Activated CD4-positive, alpha-beta memory T cell treated with anti-CD3 and anti-CD28 coated beads for 36 hours (primary cell): ENCODE measurements at regions not wholly inside any gene's neighbourhood (a gene's known extent, or its start where the extent isn't known, plus 50 kb on each side); places are given as distances from the start of the nearest gene placed in this dataset.

Source experiments
- CTCF ChIA-PET: fragments of 350-600 bp; sonication (Branson Sonifier 250); formaldehyde crosslinking; loops from one replicate; lab custom pipeline; 2021; ENCODE audit warnings: antibody characterized with exemption, inconsistent platforms; lab: Charles Lee
- POLR2A ChIA-PET: fragments of 350-600 bp; sonication (Branson Sonifier 250); formaldehyde crosslinking; loops from one replicate; lab custom pipeline; 2021; ENCODE audit warnings: antibody characterized with exemption; lab: Charles Lee
- DNase-seq: peaks from one replicate; pipeline ENCODE4 v3.0.0-alpha.2; 2020
- H3K27ac Mint-ChIP-seq: one replicate; pipeline ENCODE4 v1.8.0; 2021; ENCODE audit warnings: mixed read lengths
- H3K27me3 Mint-ChIP-seq: one replicate; pipeline ENCODE4 v1.8.0; 2021; ENCODE audit warnings: mixed read lengths
- H3K36me3 Mint-ChIP-seq: one replicate; pipeline ENCODE4 v1.8.0; 2021; ENCODE audit warnings: mixed read lengths
- H3K4me1 Mint-ChIP-seq: one replicate; pipeline ENCODE4 v1.8.0; 2021; ENCODE audit warnings: low read depth, mixed read lengths
- H3K4me3 Mint-ChIP-seq: one replicate; pipeline ENCODE4 v1.8.0; 2021; ENCODE audit warnings: mild to moderate bottlenecking, mixed read lengths
- H3K9me3 Mint-ChIP-seq: one replicate; pipeline ENCODE4 v1.8.0; 2021; ENCODE audit warnings: mixed read lengths
- intact Hi-C: fragments of 100-400 bp; cut with micrococcal nuclease; formaldehyde crosslinking; loops from one replicate; pipeline ENCODE4 v1.15.1; 2023

DNA sequence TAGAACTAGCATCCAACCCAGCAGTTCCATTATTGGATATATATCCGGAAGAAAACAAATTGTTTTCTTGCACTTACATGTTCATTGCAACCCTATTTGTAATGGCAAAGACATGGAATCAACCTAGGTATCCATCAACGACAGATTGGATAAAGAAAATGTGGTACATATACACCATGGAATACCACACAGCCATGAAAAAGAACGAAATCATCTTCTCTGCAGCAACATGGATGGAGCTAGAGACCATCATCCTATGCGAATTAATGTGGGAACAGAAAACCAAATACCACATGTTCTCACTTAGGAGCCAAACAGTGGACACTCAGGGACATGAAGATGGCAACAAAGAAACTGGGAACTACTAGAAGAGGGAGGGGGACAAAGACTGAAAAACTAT is 352.7 kb downstream of the CDH2 start:
- ChIA-PET CTCF (no interaction called here), POLR2A (no interaction called here)
- no peaks in the 10 kb centered on the region for H3K27me3 Mint-ChIP-seq
- no peak overlapping the region for H3K4me3 Mint-ChIP-seq
- intact Hi-C loops, result no loop called here
- H3K36me3 Mint-ChIP-seq, result no peaks in the 10 kb centered on the region
- no peak overlapping the region for H3K27ac Mint-ChIP-seq
- DNase-seq, result no peak
- no peaks in the 10 kb centered on the region for H3K4me1 Mint-ChIP-seq
- peaks cover 15% of the 10 kb centered on the region for H3K9me3 Mint-ChIP-seq

DNA sequence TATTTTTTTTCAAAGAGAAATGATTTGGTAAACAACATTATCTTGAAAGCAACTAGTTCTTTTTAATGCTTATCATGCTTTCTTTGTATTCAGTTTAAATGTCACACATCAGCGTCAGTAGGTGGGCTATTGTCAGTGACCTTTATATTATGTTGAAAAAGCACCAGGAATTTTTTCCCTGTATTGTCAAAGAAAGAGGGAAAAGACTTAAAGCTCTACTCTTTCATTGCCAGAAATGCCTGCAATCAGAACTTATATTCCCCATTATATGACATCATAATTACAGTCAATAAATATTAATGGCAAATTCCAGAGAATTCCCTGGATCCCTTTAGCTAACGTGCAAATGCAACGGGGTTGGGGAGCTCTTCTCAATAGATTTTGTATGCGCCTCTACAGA is 353.9 kb downstream of the CDH2 start:
- CTCF ChIA-PET, result no interaction called here
- intact Hi-C loops, result no loop called here
- no peaks in the 10 kb centered on the region for H3K4me1 Mint-ChIP-seq
- H3K36me3 Mint-ChIP-seq, result no peaks in the 10 kb centered on the region
- H3K9me3 Mint-ChIP-seq, result peaks cover 13% of the 10 kb centered on the region
- POLR2A ChIA-PET, result no interaction called here
- H3K4me3 Mint-ChIP-seq, result no peak overlapping the region
- no peak overlapping the region for H3K27ac Mint-ChIP-seq
- no peak for DNase-seq
- H3K27me3 Mint-ChIP-seq, result no peaks in the 10 kb centered on the region

GRCh38 chr18:27808683-27809082 is 368.2 kb downstream of the CDH2 start:
- DNase-seq, result no peak
- H3K4me3 Mint-ChIP-seq, result no peak overlapping the region
- intact Hi-C loops, result no loop called here
- no peak overlapping the region for H3K27ac Mint-ChIP-seq
- no peaks in the 10 kb centered on the region for H3K4me1 Mint-ChIP-seq
- H3K27me3 Mint-ChIP-seq, result no peaks in the 10 kb centered on the region
- CTCF ChIA-PET, result no interaction called here
- H3K36me3 Mint-ChIP-seq, result no peaks in the 10 kb centered on the region
- H3K9me3 Mint-ChIP-seq, result peaks cover 23% of the 10 kb centered on the region
- POLR2A ChIA-PET, result no interaction called here

DNA sequence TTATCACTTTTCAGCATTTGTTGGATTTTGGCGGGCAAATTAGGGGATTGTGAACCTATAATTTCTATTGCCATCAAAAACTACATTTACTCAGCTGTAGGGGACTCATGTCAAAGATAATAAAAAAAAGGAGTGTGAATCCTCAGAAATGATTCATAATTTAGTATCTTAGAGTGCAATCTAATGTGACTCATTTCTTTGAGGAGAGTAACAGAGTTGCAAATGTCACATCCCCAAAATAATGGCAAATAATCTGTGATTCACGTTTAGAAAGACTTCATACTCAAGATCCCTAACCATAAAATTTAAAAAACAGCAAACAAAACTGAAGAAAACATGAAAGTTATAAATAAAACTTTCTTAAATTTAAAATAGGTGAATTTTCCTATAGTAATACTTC is 373.0 kb downstream of the CDH2 start:
- no peak for DNase-seq
- Mint-ChIP-seq H3K27ac (no peak overlapping the region), H3K4me3 (no peak overlapping the region), H3K4me1 (no peaks in the 10 kb centered on the region), H3K36me3 (no peaks in the 10 kb centered on the region), H3K9me3 (peaks cover 23% of the 10 kb centered on the region), H3K27me3 (no peaks in the 10 kb centered on the region)
- POLR2A ChIA-PET, result no interaction called here
- CTCF ChIA-PET, result no interaction called here
- intact Hi-C loops, result no loop called here

GRCh38 chr18:27797484-27797883 is 379.4 kb downstream of the CDH2 start:
- H3K36me3 Mint-ChIP-seq, result no peaks in the 10 kb centered on the region
- H3K27ac Mint-ChIP-seq, result no peak overlapping the region
- intact Hi-C loops, result no loop called here
- CTCF ChIA-PET, result no interaction called here
- DNase-seq, result no peak
- H3K4me3 Mint-ChIP-seq, result no peak overlapping the region
- POLR2A ChIA-PET, result no interaction called here
- no peaks in the 10 kb centered on the region for H3K27me3 Mint-ChIP-seq
- peaks cover 10% of the 10 kb centered on the region for H3K9me3 Mint-ChIP-seq
- H3K4me1 Mint-ChIP-seq, result no peaks in the 10 kb centered on the region

DNA sequence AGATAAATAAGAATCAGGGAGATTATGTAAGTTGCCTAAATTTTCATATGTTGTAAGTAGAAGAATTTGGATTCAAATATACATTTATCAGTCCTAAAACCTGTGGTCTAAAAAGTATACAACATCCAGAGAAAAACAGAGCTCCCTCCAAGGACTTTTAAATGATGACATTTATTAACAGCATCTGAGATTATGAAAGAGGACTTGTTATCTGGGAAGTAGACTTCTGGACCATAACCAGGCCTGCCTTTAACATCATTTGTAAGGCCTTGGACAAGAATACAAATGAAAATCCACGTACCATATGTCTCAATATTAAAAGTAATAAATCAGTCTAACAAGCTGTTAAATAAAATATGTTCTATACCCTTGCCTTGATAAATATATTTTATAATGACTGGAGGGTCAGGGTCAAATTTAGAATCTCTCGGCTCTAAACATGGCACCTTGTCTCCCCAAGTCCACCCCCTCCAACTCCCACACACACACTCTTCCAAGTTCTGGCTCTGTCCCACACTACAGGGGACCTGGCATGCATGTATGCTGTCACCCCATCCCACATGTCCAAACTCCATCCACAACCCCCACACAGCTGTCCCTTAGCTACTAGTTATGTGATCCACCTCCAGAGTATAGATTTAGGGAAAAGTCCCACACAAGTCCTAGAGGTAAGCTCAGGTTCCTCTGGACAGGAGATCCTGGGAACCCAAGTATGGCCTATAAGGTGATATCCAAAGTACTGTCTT is 382.6 kb downstream of the CDH2 start:
- DNase-seq, result no peak
- intact Hi-C loops, result no loop called here
- CTCF ChIA-PET, result no interaction called here
- no peaks in the 10 kb centered on the region for H3K4me1 Mint-ChIP-seq
- peaks cover 3% of the 10 kb centered on the region for H3K9me3 Mint-ChIP-seq
- H3K27ac Mint-ChIP-seq, result no peak overlapping the region
- H3K27me3 Mint-ChIP-seq, result no peaks in the 10 kb centered on the region
- no peak overlapping the region for H3K4me3 Mint-ChIP-seq
- POLR2A ChIA-PET, result no interaction called here
- no peaks in the 10 kb centered on the region for H3K36me3 Mint-ChIP-seq

DNA sequence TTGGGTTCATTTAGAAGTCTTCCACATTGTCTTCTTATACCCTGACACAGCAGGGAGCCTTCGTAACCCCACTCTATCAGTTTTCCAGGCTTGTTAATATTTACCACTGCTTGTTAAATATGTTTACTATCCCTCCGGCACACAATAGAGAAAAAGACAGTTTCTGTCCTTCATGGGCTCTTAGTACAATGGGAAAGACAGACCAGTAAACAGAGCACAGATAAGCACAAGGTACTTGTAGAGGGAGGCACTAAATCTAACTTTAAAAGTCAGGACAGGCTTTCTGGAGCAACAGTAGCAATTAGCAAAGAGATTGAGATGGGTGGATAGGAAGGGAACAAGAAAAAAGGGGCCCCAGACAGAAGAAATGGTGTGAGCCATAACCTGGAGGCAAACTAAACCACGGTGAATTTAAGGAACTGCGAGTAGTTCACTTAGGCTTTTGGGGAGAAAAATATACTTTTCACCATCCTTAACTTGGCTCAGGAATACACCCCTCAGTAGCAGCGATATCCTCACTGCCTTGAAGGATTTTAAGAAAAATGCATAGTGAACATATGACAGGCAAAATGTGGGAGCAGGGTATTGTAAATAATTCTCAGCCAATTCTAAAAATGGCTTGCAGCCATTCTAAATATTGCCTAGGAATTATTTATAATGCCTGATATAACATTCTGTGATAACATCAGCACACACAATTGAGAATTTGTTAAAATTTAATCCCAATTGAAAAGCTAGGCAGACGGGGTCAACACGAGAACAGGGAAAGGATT is 383.7 kb downstream of the CDH2 start:
- CTCF ChIA-PET, result interaction anchor here (0.6 kb wide), 1 partner anchor 279 kb away, joined by 3 read pairs; no protein-coding TSS in a partner anchor
- H3K4me1 Mint-ChIP-seq, result no peaks in the 10 kb centered on the region

GRCh38 chr18:27789406-27789805 is 387.5 kb downstream of the CDH2 start:
- Mint-ChIP-seq H3K4me3 (no peak overlapping the region), H3K4me1 (no peaks in the 10 kb centered on the region), H3K36me3 (no peaks in the 10 kb centered on the region), H3K9me3 (peaks cover 17% of the 10 kb centered on the region), H3K27me3 (no peaks in the 10 kb centered on the region), H3K27ac (no peak overlapping the region)
- POLR2A ChIA-PET, result no interaction called here
- intact Hi-C loops, result no loop called here
- CTCF ChIA-PET, result no interaction called here
- no peak for DNase-seq

More for the DNA sequence above, 383.7 kb downstream of the CDH2 start:
- H3K9me3 Mint-ChIP-seq, result peaks cover 1% of the 10 kb centered on the region
- H3K36me3 Mint-ChIP-seq, result no peaks in the 10 kb centered on the region
- POLR2A ChIA-PET, result no interaction called here
- DNase-seq, result no peak
- no peak overlapping the region for H3K4me3 Mint-ChIP-seq
- intact Hi-C loops, result no loop called here
- no peaks in the 10 kb centered on the region for H3K27me3 Mint-ChIP-seq
- H3K27ac Mint-ChIP-seq, result no peak overlapping the region

DNA sequence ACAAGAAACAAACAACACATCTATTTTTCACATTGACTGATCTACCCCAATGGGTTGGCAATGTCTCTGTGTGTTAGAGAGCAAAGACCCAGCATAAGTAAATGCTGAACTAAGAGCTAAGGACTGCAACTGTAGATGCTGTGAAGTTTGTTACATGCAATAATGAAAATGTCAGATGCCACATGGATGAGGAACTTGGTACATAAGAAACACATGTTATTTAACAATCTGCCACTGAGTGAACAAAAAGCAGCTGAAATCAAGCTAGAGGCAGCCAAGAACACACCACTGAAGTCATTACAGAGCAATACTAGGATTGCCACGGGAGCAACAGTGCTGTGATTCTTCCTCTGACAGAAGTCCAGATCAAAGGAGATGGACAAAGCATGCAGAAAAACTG is 389.4 kb downstream of the CDH2 start:
- intact Hi-C loops, result no loop called here
- Mint-ChIP-seq H3K27ac (no peak overlapping the region), H3K36me3 (no peaks in the 10 kb centered on the region), H3K4me1 (no peaks in the 10 kb centered on the region), H3K4me3 (no peak overlapping the region), H3K9me3 (peaks cover 17% of the 10 kb centered on the region), H3K27me3 (no peaks in the 10 kb centered on the region)
- POLR2A ChIA-PET, result no interaction called here
- DNase-seq, result no peak
- CTCF ChIA-PET, result no interaction called here

GRCh38 chr18:27785815-27786471 is 391.0 kb downstream of the CDH2 start:
- peaks cover 22% of the 10 kb centered on the region for H3K9me3 Mint-ChIP-seq
- H3K4me3 Mint-ChIP-seq, result no peak overlapping the region
- H3K4me1 Mint-ChIP-seq, result no peaks in the 10 kb centered on the region
- intact Hi-C loops, result no loop called here
- ChIA-PET POLR2A (no interaction called here), CTCF (no interaction called here)
- no peaks in the 10 kb centered on the region for H3K36me3 Mint-ChIP-seq
- H3K27me3 Mint-ChIP-seq, result no peaks in the 10 kb centered on the region
- H3K27ac Mint-ChIP-seq, result no peak overlapping the region
- no peak for DNase-seq

DNA sequence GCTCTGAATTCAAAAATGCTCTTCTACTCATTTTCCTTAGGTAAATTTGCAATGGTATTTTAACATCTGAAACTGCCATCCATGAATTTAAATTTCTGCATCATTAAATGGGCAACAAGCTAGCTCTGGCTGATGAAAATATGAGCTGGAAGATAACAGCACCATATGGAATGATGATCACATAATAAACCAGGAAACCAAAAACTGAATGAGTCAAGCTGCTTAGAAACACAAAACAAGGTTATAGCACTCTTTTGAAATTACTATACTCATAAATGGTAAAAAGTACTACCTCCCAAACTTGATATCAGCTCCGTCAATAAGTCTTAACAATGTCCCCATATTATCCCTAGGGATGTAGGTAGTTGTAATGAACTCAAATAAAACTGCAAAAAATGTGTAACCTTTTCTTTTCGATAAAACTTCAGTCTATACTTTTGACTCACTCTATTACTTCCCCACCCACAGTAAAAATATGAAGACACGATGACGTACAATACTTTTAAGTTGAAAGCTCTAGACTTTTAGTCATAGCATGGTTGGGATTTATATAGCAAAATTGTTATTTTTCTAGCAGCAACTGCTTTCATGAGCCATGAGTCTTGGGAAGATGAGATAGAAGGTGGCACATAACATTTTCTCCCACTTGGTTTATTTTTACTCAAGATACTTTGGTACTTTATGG is 396.7 kb downstream of the CDH2 start:
- POLR2A ChIA-PET, result no interaction called here
- no peak overlapping the region for H3K27ac Mint-ChIP-seq
- intact Hi-C loops, result no loop called here
- H3K4me3 Mint-ChIP-seq, result no peak overlapping the region
- no peaks in the 10 kb centered on the region for H3K27me3 Mint-ChIP-seq
- no peaks in the 10 kb centered on the region for H3K4me1 Mint-ChIP-seq
- H3K36me3 Mint-ChIP-seq, result no peaks in the 10 kb centered on the region
- no peak for DNase-seq
- CTCF ChIA-PET, result no interaction called here
- H3K9me3 Mint-ChIP-seq, result peaks cover 11% of the 10 kb centered on the region

GRCh38 chr18:27778925-27779324 is 398.0 kb downstream of the CDH2 start:
- H3K9me3 Mint-ChIP-seq, result peaks cover 14% of the 10 kb centered on the region
- CTCF ChIA-PET, result no interaction called here
- intact Hi-C loops, result no loop called here
- no peaks in the 10 kb centered on the region for H3K36me3 Mint-ChIP-seq
- no peak overlapping the region for H3K4me3 Mint-ChIP-seq
- no peak overlapping the region for H3K27ac Mint-ChIP-seq
- DNase-seq, result no peak
- H3K27me3 Mint-ChIP-seq, result no peaks in the 10 kb centered on the region
- POLR2A ChIA-PET, result no interaction called here
- H3K4me1 Mint-ChIP-seq, result no peaks in the 10 kb centered on the region
